ENCODE measurements at regions not wholly inside any gene's neighbourhood (a gene's known extent, or its start where the extent isn't known, plus 50 kb on each side); places are given as distances from the start of the nearest gene placed in this dataset.

DNA sequence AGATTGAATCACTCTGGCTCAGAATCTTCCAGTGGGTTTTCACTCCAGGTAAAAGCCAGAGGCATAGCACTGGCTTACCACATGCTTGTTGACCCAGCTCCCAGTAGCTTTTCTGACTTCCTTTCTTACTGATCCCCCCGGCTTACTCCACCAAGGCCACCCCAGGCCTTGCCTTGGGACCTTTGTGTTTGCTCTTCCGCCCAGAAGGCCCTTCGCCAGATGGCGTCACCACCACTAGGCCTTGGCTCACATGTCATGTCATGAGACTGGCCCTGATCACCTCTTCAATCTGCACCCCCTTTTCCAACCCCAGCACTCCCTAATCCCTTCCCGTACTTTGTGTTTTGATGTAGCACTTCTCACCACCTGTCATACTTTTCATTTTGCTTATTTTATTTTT lies 98.5 kb upstream of the UMPS start:
- TF ChIP-seq CTCF (IDR thresholded peaks at IDR 0.05; ENCODE audit: insufficient read depth, low read length, poor library complexity, severe bottlenecking) (no peak), EZH2phosphoT487 (conservative IDR thresholded peaks at IDR 0.05; ENCODE audit: low read length) (no peak)

Data from SU-DHL-6 (cell line).